ENCODE measurements at regions not wholly inside any gene's neighbourhood (a gene's known extent, or its start where the extent isn't known, plus 50 kb on each side); places are given as distances from the start of the nearest gene placed in this dataset.

GRCh38 chr4:137278431-137278830 is 253.9 kb downstream of the PCDH18 start:
- no peaks in the 10 kb centered on the region for H3K36me3 Mint-ChIP-seq
- Histone ChIP-seq H3K9me3 (ENCODE audit: control insufficient read depth in 2 of 2, low read length in 2 of 2) (no peaks in the 10 kb centered on the region), H3K27ac (ENCODE audit: insufficient read depth, low read length, poor library complexity, severe bottlenecking) (no peak overlapping the region), H3K27me3 (ENCODE audit: control insufficient read depth, insufficient read depth, low read length) (no peaks in the 10 kb centered on the region), H3K36me3 (ENCODE audit: control insufficient read depth, insufficient read depth, low read length) (no peaks in the 10 kb centered on the region), H3K4me3 (ENCODE audit: low read depth, low read length) (no peak overlapping the region), H3K4me1 (ENCODE audit: control insufficient read depth, insufficient read depth, low read length, poor library complexity, severe bottlenecking) (no peaks in the 10 kb centered on the region)
- DNase-seq (no peak), ATAC-seq (ENCODE audit: low read depth in 2 of 2) (no peak)
- H3K9me3 Mint-ChIP-seq = peaks cover 2 to 9% (median 4%) of the 10 kb centered on the region in 7 donors
- H3K4me1 Mint-ChIP-seq = no peaks in the 10 kb centered on the region
- no peak overlapping the region for H3K4me3 Mint-ChIP-seq
- no peak overlapping the region for H3K27ac Mint-ChIP-seq
- H3K27me3 Mint-ChIP-seq = no peaks in the 10 kb centered on the region

- no peak for DNase-seq
- Histone ChIP-seq H3K4me1 (ENCODE audit: control insufficient read depth, insufficient read depth, low read length, poor library complexity, severe bottlenecking) (no peaks in the 10 kb centered on the region), H3K4me3 (ENCODE audit: low read depth, low read length) (no peak overlapping the region), H3K36me3 (ENCODE audit: control insufficient read depth, insufficient read depth, low read length) (no peaks in the 10 kb centered on the region), H3K27me3 (ENCODE audit: control insufficient read depth, insufficient read depth, low read length) (no peaks in the 10 kb centered on the region), H3K9me3 (ENCODE audit: control insufficient read depth in 2 of 2, low read length in 2 of 2) (peaks cover 0 to 10% of the 10 kb centered on the region in 2 experiments), H3K27ac (ENCODE audit: insufficient read depth, low read length, poor library complexity, severe bottlenecking) (no peak overlapping the region)
- no peak overlapping the region for H3K4me3 Mint-ChIP-seq
- no peaks in the 10 kb centered on the region for H3K4me1 Mint-ChIP-seq
- H3K36me3 Mint-ChIP-seq = no peaks in the 10 kb centered on the region
- H3K27me3 Mint-ChIP-seq = no peaks in the 10 kb centered on the region
- no peak overlapping the region for H3K27ac Mint-ChIP-seq
- H3K9me3 Mint-ChIP-seq = peaks cover 2 to 13% (median 3%) of the 10 kb centered on the region in 7 donors
- ATAC-seq (ENCODE audit: low read depth in 2 of 2) = no peak
These were observed 257.9 kb downstream of the PCDH18 start for GRCh38 chr4:137274404-137274803.

GRCh38 chr4:137267024-137267423 is 265.3 kb downstream of the PCDH18 start:
- Histone ChIP-seq H3K36me3 (ENCODE audit: control insufficient read depth, insufficient read depth, low read length) (no peaks in the 10 kb centered on the region), H3K4me1 (ENCODE audit: control insufficient read depth, insufficient read depth, low read length, poor library complexity, severe bottlenecking) (no peaks in the 10 kb centered on the region), H3K27ac (ENCODE audit: insufficient read depth, low read length, poor library complexity, severe bottlenecking) (no peak overlapping the region), H3K27me3 (ENCODE audit: control insufficient read depth, insufficient read depth, low read length) (no peaks in the 10 kb centered on the region), H3K9me3 (ENCODE audit: control insufficient read depth in 2 of 2, low read length in 2 of 2) (peaks cover 0 to 10% of the 10 kb centered on the region in 2 experiments), H3K4me3 (ENCODE audit: low read depth, low read length) (no peak overlapping the region)
- Mint-ChIP-seq H3K27ac (no peak overlapping the region), H3K36me3 (no peaks in the 10 kb centered on the region), H3K27me3 (no peaks in the 10 kb centered on the region), H3K4me3 (no peak overlapping the region), H3K4me1 (no peaks in the 10 kb centered on the region), H3K9me3 (peaks cover 0 to 8% (median 6%) of the 10 kb centered on the region in 7 donors)
- DNase-seq = no peak
- ATAC-seq (ENCODE audit: low read depth in 2 of 2) = no peak

- ATAC-seq (ENCODE audit: low read depth in 2 of 2) (no peak), DNase-seq (no peak)
- H3K4me1 ChIP-seq (ENCODE audit: control insufficient read depth, insufficient read depth, low read length, poor library complexity, severe bottlenecking) = no peaks in the 10 kb centered on the region
- Mint-ChIP-seq H3K9me3 (peaks cover 0 to 8% (median 6%) of the 10 kb centered on the region in 7 donors), H3K27me3 (no peaks in the 10 kb centered on the region), H3K27ac (no peak overlapping the region), H3K36me3 (no peaks in the 10 kb centered on the region), H3K4me3 (no peak overlapping the region), H3K4me1 (no peaks in the 10 kb centered on the region)
- no peak overlapping the region for H3K4me3 ChIP-seq (ENCODE audit: low read depth, low read length)
- H3K27me3 ChIP-seq (ENCODE audit: control insufficient read depth, insufficient read depth, low read length) = no peaks in the 10 kb centered on the region
- H3K27ac ChIP-seq (ENCODE audit: insufficient read depth, low read length, poor library complexity, severe bottlenecking) = no peak overlapping the region
- no peaks in the 10 kb centered on the region for H3K36me3 ChIP-seq (ENCODE audit: control insufficient read depth, insufficient read depth, low read length)
- peaks cover 0 to 10% of the 10 kb centered on the region in 2 experiments for H3K9me3 ChIP-seq (ENCODE audit: control insufficient read depth in 2 of 2, low read length in 2 of 2)
These were observed 265.8 kb downstream of the PCDH18 start for GRCh38 chr4:137266511-137266910.

GRCh38 chr4:137263206-137263605 is 269.1 kb downstream of the PCDH18 start:
- no peaks in the 10 kb centered on the region for H3K4me1 ChIP-seq (ENCODE audit: control insufficient read depth, insufficient read depth, low read length, poor library complexity, severe bottlenecking)
- H3K27ac ChIP-seq (ENCODE audit: insufficient read depth, low read length, poor library complexity, severe bottlenecking) = no peak overlapping the region
- H3K4me3 ChIP-seq (ENCODE audit: low read depth, low read length) = no peak overlapping the region
- Mint-ChIP-seq H3K4me3 (no peak overlapping the region), H3K9me3 (peaks cover 2 to 10% (median 6%) of the 10 kb centered on the region in 7 donors), H3K27me3 (no peaks in the 10 kb centered on the region), H3K4me1 (no peaks in the 10 kb centered on the region), H3K27ac (no peak overlapping the region), H3K36me3 (no peaks in the 10 kb centered on the region)
- no peaks in the 10 kb centered on the region for H3K36me3 ChIP-seq (ENCODE audit: control insufficient read depth, insufficient read depth, low read length)
- ATAC-seq (ENCODE audit: low read depth in 2 of 2) (no peak), DNase-seq (no peak)
- H3K27me3 ChIP-seq (ENCODE audit: control insufficient read depth, insufficient read depth, low read length) = no peaks in the 10 kb centered on the region
- H3K9me3 ChIP-seq (ENCODE audit: control insufficient read depth in 2 of 2, low read length in 2 of 2) = no peaks in the 10 kb centered on the region

GRCh38 chr4:137253949-137254348 is 278.3 kb downstream of the PCDH18 start:
- DNase-seq (no peak), ATAC-seq (ENCODE audit: low read depth in 2 of 2) (no peak)
- Mint-ChIP-seq H3K27me3 (no peaks in the 10 kb centered on the region), H3K4me1 (no peaks in the 10 kb centered on the region), H3K9me3 (peaks cover 0 to 13% (median 3%) of the 10 kb centered on the region in 7 donors), H3K4me3 (no peak overlapping the region), H3K36me3 (no peaks in the 10 kb centered on the region), H3K27ac (no peak overlapping the region)
- no peaks in the 10 kb centered on the region for H3K36me3 ChIP-seq (ENCODE audit: control insufficient read depth, insufficient read depth, low read length)
- H3K27ac ChIP-seq (ENCODE audit: insufficient read depth, low read length, poor library complexity, severe bottlenecking) = no peak overlapping the region
- H3K9me3 ChIP-seq (ENCODE audit: control insufficient read depth in 2 of 2, low read length in 2 of 2) = peaks cover 0 to 2% of the 10 kb centered on the region in 2 experiments
- no peak overlapping the region for H3K4me3 ChIP-seq (ENCODE audit: low read depth, low read length)
- H3K4me1 ChIP-seq (ENCODE audit: control insufficient read depth, insufficient read depth, low read length, poor library complexity, severe bottlenecking) = no peaks in the 10 kb centered on the region
- no peaks in the 10 kb centered on the region for H3K27me3 ChIP-seq (ENCODE audit: control insufficient read depth, insufficient read depth, low read length)

GRCh38 chr4:137249112-137249511 is 283.2 kb downstream of the PCDH18 start:
- Histone ChIP-seq H3K36me3 (ENCODE audit: control insufficient read depth, insufficient read depth, low read length) (no peaks in the 10 kb centered on the region), H3K4me1 (ENCODE audit: control insufficient read depth, insufficient read depth, low read length, poor library complexity, severe bottlenecking) (no peaks in the 10 kb centered on the region), H3K4me3 (ENCODE audit: low read depth, low read length) (no peak overlapping the region), H3K9me3 (ENCODE audit: control insufficient read depth in 2 of 2, low read length in 2 of 2) (peaks cover 0 to 2% of the 10 kb centered on the region in 2 experiments), H3K27ac (ENCODE audit: insufficient read depth, low read length, poor library complexity, severe bottlenecking) (no peak overlapping the region), H3K27me3 (ENCODE audit: control insufficient read depth, insufficient read depth, low read length) (no peaks in the 10 kb centered on the region)
- Mint-ChIP-seq H3K9me3 (peaks cover 0 to 10% (median 3%) of the 10 kb centered on the region in 7 donors), H3K36me3 (no peaks in the 10 kb centered on the region), H3K4me1 (no peaks in the 10 kb centered on the region), H3K4me3 (no peak overlapping the region), H3K27me3 (no peaks in the 10 kb centered on the region), H3K27ac (no peak overlapping the region)
- no peak for ATAC-seq (ENCODE audit: low read depth in 2 of 2)
- DNase-seq = no peak

GRCh38 chr4:137238456-137239162 is 293.7 kb downstream of the PCDH18 start:
- ATAC-seq (ENCODE audit: low read depth in 2 of 2) = no peak
- Histone ChIP-seq H3K9me3 (ENCODE audit: control insufficient read depth in 2 of 2, low read length in 2 of 2) (no peaks in the 10 kb centered on the region), H3K4me3 (ENCODE audit: low read depth, low read length) (no peak overlapping the region), H3K27ac (ENCODE audit: insufficient read depth, low read length, poor library complexity, severe bottlenecking) (no peak overlapping the region), H3K27me3 (ENCODE audit: control insufficient read depth, insufficient read depth, low read length) (no peaks in the 10 kb centered on the region), H3K36me3 (ENCODE audit: control insufficient read depth, insufficient read depth, low read length) (no peaks in the 10 kb centered on the region), H3K4me1 (ENCODE audit: control insufficient read depth, insufficient read depth, low read length, poor library complexity, severe bottlenecking) (no peaks in the 10 kb centered on the region)
- H3K27ac Mint-ChIP-seq = no peak overlapping the region
- H3K27me3 Mint-ChIP-seq = no peaks in the 10 kb centered on the region
- H3K36me3 Mint-ChIP-seq = no peaks in the 10 kb centered on the region
- no peaks in the 10 kb centered on the region for H3K4me1 Mint-ChIP-seq
- no peak overlapping the region for H3K4me3 Mint-ChIP-seq
- no peak for DNase-seq
- H3K9me3 Mint-ChIP-seq = peaks cover 0 to 16% (median 2%) of the 10 kb centered on the region in 7 donors

Data from CD4-positive, CD25-positive, alpha-beta regulatory T cell (primary cell).